KMS-11 (cell line): ENCODE measurements at regions not wholly inside any gene's neighbourhood (a gene's known extent, or its start where the extent isn't known, plus 50 kb on each side); places are given as distances from the start of the nearest gene placed in this dataset.

ENCODE experiments used
- H2AFZ ChIP-seq: fragments of 200-600 bp; sonication (generic); 2 replicates; pipeline ENCODE4 v1.6.1; 2016; ENCODE audit warnings: antibody characterized with exemption, mixed run types, low read depth
- H3K27ac ChIP-seq: fragments of 200-600 bp; sonication (generic); 2 replicates; pipeline ENCODE4 v1.6.1; 2016; ENCODE audit warnings: mild to moderate bottlenecking, mixed run types
- H3K27me3 ChIP-seq: fragments of 200-600 bp; sonication (generic); 2 replicates; pipeline ENCODE4 v1.6.1; 2017; ENCODE audit warnings: mild to moderate bottlenecking, low read depth, mixed run types, moderate library complexity; ENCODE audit not compliant: insufficient read depth
- H3K36me3 ChIP-seq: fragments of 200-600 bp; sonication (generic); 2 replicates; pipeline ENCODE4 v1.6.1; 2017; ENCODE audit warnings: mild to moderate bottlenecking, mixed run types; ENCODE audit not compliant: insufficient read depth
- H3K4me1 ChIP-seq: fragments of 200-600 bp; sonication (generic); 2 replicates; pipeline ENCODE4 v1.6.1; 2016; ENCODE audit warnings: mild to moderate bottlenecking, low read depth, mixed run types; ENCODE audit not compliant: poor library complexity, severe bottlenecking
- H3K4me2 ChIP-seq: fragments of 200-600 bp; sonication (generic); 2 replicates; pipeline ENCODE4 v1.7.0; 2016; ENCODE audit warnings: mild to moderate bottlenecking, mixed run types
- H3K4me3 ChIP-seq: fragments of 200-600 bp; sonication (generic); IDR thresholded peaks from 2 replicates; pipeline ENCODE4 v1.6.1; 2017; ENCODE audit warnings: low read depth, low read length, mixed read lengths; ENCODE audit not compliant: insufficient read depth
- H3K79me2 ChIP-seq: fragments of 200-600 bp; sonication (generic); 2 replicates; pipeline ENCODE4 v1.6.1; 2016; ENCODE audit warnings: low read depth, mixed run types; ENCODE audit not compliant: insufficient read depth
- H3K9ac ChIP-seq: fragments of 200-600 bp; sonication (generic); 2 replicates; pipeline ENCODE4 v1.6.1; 2016; ENCODE audit warnings: mild to moderate bottlenecking, mixed run types
- H4K20me1 ChIP-seq: fragments of 200-600 bp; sonication (generic); 2 replicates; pipeline ENCODE4 v1.6.1; 2016; ENCODE audit warnings: mild to moderate bottlenecking, mixed run types; ENCODE audit not compliant: insufficient read depth
- CTCF ChIP-seq: fragments of 200-600 bp; sonication (generic); conservative IDR thresholded peaks from 2 replicates; pipeline ENCODE4 v1.6.1; 2017; ENCODE audit warnings: low read depth, mild to moderate bottlenecking, antibody characterized with exemption, low read length, moderate library complexity, mixed read lengths

- no peaks in the 10 kb centered on the region for H3K36me3 ChIP-seq
- H2AFZ ChIP-seq = no peak overlapping the region
- H3K9ac ChIP-seq = no peak overlapping the region
- no peaks in the 10 kb centered on the region for H4K20me1 ChIP-seq
- no peaks in the 10 kb centered on the region for H3K79me2 ChIP-seq
- H3K27ac ChIP-seq = no peak overlapping the region
- H3K4me3 ChIP-seq = no peak overlapping the region
- H3K4me1 ChIP-seq = no peaks in the 10 kb centered on the region
- TF ChIP-seq CTCF = no peak
- H3K4me2 ChIP-seq = no peak overlapping the region
- H3K27me3 ChIP-seq = no peaks in the 10 kb centered on the region
Observed at GRCh38 chr7:110397927-110398660, 692.8 kb upstream of the LRRN3 start.

GRCh38 chr7:110399421-110399820 lies 691.5 kb upstream of the LRRN3 start:
- no peak for TF ChIP-seq CTCF
- no peaks in the 10 kb centered on the region for H4K20me1 ChIP-seq
- no peaks in the 10 kb centered on the region for H3K79me2 ChIP-seq
- H3K4me3 ChIP-seq = no peak overlapping the region
- no peak overlapping the region for H3K9ac ChIP-seq
- no peaks in the 10 kb centered on the region for H3K4me1 ChIP-seq
- H2AFZ ChIP-seq = no peak overlapping the region
- H3K27me3 ChIP-seq = no peaks in the 10 kb centered on the region
- no peak overlapping the region for H3K27ac ChIP-seq
- no peaks in the 10 kb centered on the region for H3K36me3 ChIP-seq
- no peak overlapping the region for H3K4me2 ChIP-seq

- Histone ChIP-seq H3K27ac (no peak overlapping the region), H3K27me3 (no peaks in the 10 kb centered on the region), H2AFZ (no peak overlapping the region), H3K79me2 (no peaks in the 10 kb centered on the region), H3K36me3 (no peaks in the 10 kb centered on the region), H4K20me1 (no peaks in the 10 kb centered on the region), H3K9ac (no peak overlapping the region), H3K4me3 (no peak overlapping the region), H3K4me1 (no peaks in the 10 kb centered on the region), H3K4me2 (no peak overlapping the region)
- TF ChIP-seq CTCF = no peak
Observed at GRCh38 chr7:110400411-110400810, 690.5 kb upstream of the LRRN3 start.

- Histone ChIP-seq H3K36me3 (no peaks in the 10 kb centered on the region), H3K27me3 (no peaks in the 10 kb centered on the region), H2AFZ (no peak overlapping the region), H3K79me2 (no peaks in the 10 kb centered on the region), H4K20me1 (no peaks in the 10 kb centered on the region), H3K4me1 (no peaks in the 10 kb centered on the region), H3K4me2 (no peak overlapping the region), H3K9ac (no peak overlapping the region), H3K27ac (no peak overlapping the region), H3K4me3 (no peak overlapping the region)
- TF ChIP-seq CTCF = no peak
Observed at GRCh38 chr7:110407242-110407641, 683.7 kb upstream of the LRRN3 start.
